HFFc6 (cell line): ENCODE measurements at regions not wholly inside any gene's neighbourhood (a gene's known extent, or its start where the extent isn't known, plus 50 kb on each side); places are given as distances from the start of the nearest gene placed in this dataset.

Experiments used
- DNase-seq: peaks from one replicate; pipeline ENCODE4 v3.0.0-alpha.2; 2018
- H3K27ac Mint-ChIP-seq: 2 replicates; pipeline ENCODE4 v1.8.0; 2020; ENCODE audit warnings: mild to moderate bottlenecking, mixed read lengths
- H3K27me3 Mint-ChIP-seq: 2 replicates; pipeline ENCODE4 v1.8.0; 2021; ENCODE audit warnings: mild to moderate bottlenecking, moderate library complexity, mixed read lengths; ENCODE audit not compliant: insufficient read depth
- H3K36me3 Mint-ChIP-seq: 2 replicates; pipeline ENCODE4 v1.8.0; 2021; ENCODE audit warnings: low read depth, mixed read lengths
- H3K4me1 Mint-ChIP-seq: 2 replicates; pipeline ENCODE4 v1.8.0; 2020; ENCODE audit warnings: low read depth, mixed read lengths
- H3K4me3 Mint-ChIP-seq: 2 replicates; pipeline ENCODE4 v1.8.0; 2020; ENCODE audit warnings: mild to moderate bottlenecking, moderate library complexity, mixed read lengths
- H3K9me3 Mint-ChIP-seq: 2 replicates; pipeline ENCODE4 v1.8.0; 2020; ENCODE audit warnings: mild to moderate bottlenecking, mixed read lengths
- CTCF ChIP-seq: fragments of 200-600 bp; sonication (generic); IDR thresholded peaks from 2 replicates; pipeline ENCODE4 v1.5.0; 2021; ENCODE audit warnings: antibody characterized with exemption, mild to moderate bottlenecking

GRCh38 chr17:79292501-79292900 is 217.9 kb downstream of the ENGASE start:
- Mint-ChIP-seq H3K36me3 (no peaks in the 10 kb centered on the region), H3K9me3 (no peaks in the 10 kb centered on the region), H3K27me3 (peaks cover 17% of the 10 kb centered on the region), H3K4me1 (no peaks in the 10 kb centered on the region), H3K4me3 (no peak overlapping the region), H3K27ac (no peak overlapping the region)
- no peak for TF ChIP-seq CTCF
- no peak for DNase-seq

- H3K36me3 Mint-ChIP-seq, result no peaks in the 10 kb centered on the region
- no peak for DNase-seq
- peaks cover 22% of the 10 kb centered on the region for H3K27me3 Mint-ChIP-seq
- H3K27ac Mint-ChIP-seq, result no peak overlapping the region
- H3K9me3 Mint-ChIP-seq, result no peaks in the 10 kb centered on the region
- H3K4me1 Mint-ChIP-seq, result no peaks in the 10 kb centered on the region
- H3K4me3 Mint-ChIP-seq, result no peak overlapping the region
- TF ChIP-seq CTCF, result no peak
Observed at GRCh38 chr17:79291391-79291790, 216.8 kb downstream of the ENGASE start.

GRCh38 chr17:79290726-79291125 is 216.1 kb downstream of the ENGASE start:
- Mint-ChIP-seq H3K9me3 (no peaks in the 10 kb centered on the region), H3K4me1 (no peaks in the 10 kb centered on the region), H3K27ac (no peak overlapping the region), H3K4me3 (no peak overlapping the region), H3K36me3 (no peaks in the 10 kb centered on the region), H3K27me3 (peaks cover 21% of the 10 kb centered on the region)
- no peak for TF ChIP-seq CTCF
- DNase-seq, result no peak

- no peak for DNase-seq
- Mint-ChIP-seq H3K9me3 (no peaks in the 10 kb centered on the region), H3K27ac (no peak overlapping the region), H3K4me3 (no peak overlapping the region), H3K36me3 (no peaks in the 10 kb centered on the region), H3K27me3 (peaks cover 37% of the 10 kb centered on the region), H3K4me1 (no peaks in the 10 kb centered on the region)
- no peak for TF ChIP-seq CTCF
Observed at GRCh38 chr17:79288950-79289349, 214.3 kb downstream of the ENGASE start.

GRCh38 chr17:79286440-79286839 is 211.8 kb downstream of the ENGASE start:
- Mint-ChIP-seq H3K9me3 (no peaks in the 10 kb centered on the region), H3K36me3 (no peaks in the 10 kb centered on the region), H3K4me3 (no peak overlapping the region), H3K4me1 (no peaks in the 10 kb centered on the region), H3K27me3 (peaks cover 51% of the 10 kb centered on the region), H3K27ac (no peak overlapping the region)
- no peak for DNase-seq
- no peak for TF ChIP-seq CTCF

GRCh38 chr17:79285973-79286372 is 211.3 kb downstream of the ENGASE start:
- H3K9me3 Mint-ChIP-seq, result no peaks in the 10 kb centered on the region
- no peaks in the 10 kb centered on the region for H3K36me3 Mint-ChIP-seq
- H3K27me3 Mint-ChIP-seq, result peaks cover 56% of the 10 kb centered on the region
- no peaks in the 10 kb centered on the region for H3K4me1 Mint-ChIP-seq
- TF ChIP-seq CTCF, result no peak
- no peak overlapping the region for H3K4me3 Mint-ChIP-seq
- no peak for DNase-seq
- no peak overlapping the region for H3K27ac Mint-ChIP-seq
